ENCODE measurements at regions not wholly inside any gene's neighbourhood (a gene's known extent, or its start where the extent isn't known, plus 50 kb on each side); places are given as distances from the start of the nearest gene placed in this dataset.

GRCh38 chr15:98308117-98308516 lies 340.2 kb upstream of the IGF1R start (continued):
- TF ChIP-seq IRF2 (CRISPR knock-in tag; IDR thresholded peaks at IDR 0.05): no peak
- TF ChIP-seq HNRNPK (IDR thresholded peaks at IDR 0.05; ENCODE audit: low read depth, low read length, poor library complexity, severe bottlenecking): no peak
- no peak for TF ChIP-seq HMGN3 (IDR thresholded peaks at IDR 0.05; ENCODE audit: borderline replicate concordance, extremely low read depth, insufficient read length, low read depth, low read length)
- TF ChIP-seq ZNF507 (tag; conservative IDR thresholded peaks at IDR 0.05): no peak
- no peak for TF ChIP-seq EHMT2 (IDR thresholded peaks at IDR 0.05)

GRCh38 chr15:98311566-98312188 lies 336.7 kb upstream of the IGF1R start:
- in situ Hi-C loops (cut with MboI) (no loop called here), intact Hi-C loops (cut with micrococcal nuclease) (loop anchor here (1.0 to 2.0 kb wide), 2 partner anchors 110 to 117 kb away; no protein-coding TSS in a partner anchor)
- Histone ChIP-seq H3K79me2 (ENCODE audit: control insufficient read depth, insufficient read depth, low read length) (no peaks in the 10 kb centered on the region), H3K36me3 (ENCODE audit: control insufficient read depth, insufficient read depth, low read length) (no peaks in the 10 kb centered on the region), H4K20me1 (replicated peaks; ENCODE audit: control insufficient read depth, insufficient read depth, low read length) (no peaks in the 10 kb centered on the region), H2AFZ (ENCODE audit: low read depth, low read length) (no peak overlapping the region), H3K9me1 (ENCODE audit: control insufficient read depth, insufficient read depth, low read length) (no peaks in the 10 kb centered on the region), H3K4me1 (replicated peaks in 1 of 2; ENCODE audit: control insufficient read depth in 2 of 2, insufficient read depth in 2 of 2, low read length in 2 of 2) (no peaks in the 10 kb centered on the region), H3K9ac (ENCODE audit: insufficient read depth in 1 of 2, low read depth in 2 of 2, low read length in 2 of 2) (no peak overlapping the region), H3K27me3 (ENCODE audit: control insufficient read depth in 2 of 2, insufficient read depth in 2 of 2, low read length in 2 of 2) (no peaks in the 10 kb centered on the region), H3K4me3 (no peak overlapping the region), H3K4me2 (ENCODE audit: insufficient read depth, low read length) (no peak overlapping the region), H3K9me3 (replicated peaks; ENCODE audit: control insufficient read depth, insufficient read depth, low read depth, low read length) (no peaks in the 10 kb centered on the region), H3K27ac (ENCODE audit: extremely low read depth, low read depth, low read length) (no peak overlapping the region)
- ChIA-PET CTCF (ENCODE audit: low intra/inter-chr PET ratio) (interaction anchor here (0.6 to 1.6 kb wide), 3 partner anchors 28 to 117 kb away, joined by 5 to 11 read pairs (median 6); no protein-coding TSS in a partner anchor), POLR2A (interaction anchor here (0.6 to 1.3 kb wide), 4 partner anchors 13 to 1747 kb away, joined by 3 to 4 read pairs (median 4); no protein-coding TSS in a partner anchor)
- DNase-seq (ENCODE audit: extremely low read depth in 1 of 4, low spot score in 3 of 4): peak; percentile 58 to 77 (median 68)
- BruUV-seq (replicated peaks): no TSS peak
- ATAC-seq: peak; percentile 74; the same call in 2 of the 3 replicates
- WGBS (ENCODE audit: insufficient coverage, low coverage, missing lambda C conversion rate): under 1% methylated on average over 8 of the region's 8 CpGs
- peak; percentile 97 for FAIRE-seq
- TF ChIP-seq ZNF445 (CRISPR knock-in tag; IDR thresholded peaks at IDR 0.05; ENCODE audit: low read depth) (no peak), JUN (IDR thresholded peaks at IDR 0.05; ENCODE audit: borderline replicate concordance, low read depth, low read length) (0 out of 2 replicates have a peak, but pooled peaks have one; percentile 21), JUN (CRISPR knock-in tag; IDR thresholded peaks at IDR 0.05; ENCODE audit: borderline replicate concordance) (no peak), ZNF274 (IDR thresholded peaks at IDR 0.05; ENCODE audit: borderline replicate concordance, low read depth, low read length) (no peak), RERE (CRISPR knock-in tag; IDR thresholded peaks at IDR 0.05; ENCODE audit: borderline replicate concordance) (no peak), ZNF583 (CRISPR knock-in tag; IDR thresholded peaks at IDR 0.05) (no peak), HBP1 (CRISPR knock-in tag; IDR thresholded peaks at IDR 0.05) (no peak), ZKSCAN1 (IDR thresholded peaks at IDR 0.05; ENCODE audit: low read depth, low read length) (no peak), HDAC1 (IDR thresholded peaks at IDR 0.05) (no peak), ZSCAN32 (CRISPR knock-in tag; IDR thresholded peaks at IDR 0.05) (no peak)
